Spleen (tissue), 7 donors: ENCODE measurements at regions not wholly inside any gene's neighbourhood (a gene's known extent, or its start where the extent isn't known, plus 50 kb on each side); places are given as distances from the start of the nearest gene placed in this dataset.

ENCODE experiments used
- CTCF ChIP-seq, 11 experiments: fragments of 200-600 bp in 7 of 11; fragments of 450-650 bp in 4 of 11; sonication (generic) in 4 of 11; IDR thresholded peaks in 8 of 11; conservative IDR thresholded peaks in 3 of 11; 1 replicate in 7 of 11; 2 replicates in 4 of 11; pipeline versions ENCODE4 v1.4.0 to v1.8.0; 2016 to 2021; ENCODE audit warnings: antibody characterized with exemption in 11 of 11, inconsistent platforms in 4 of 11, mild to moderate bottlenecking in 1 of 11
- POLR2A ChIP-seq, 3 donors: fragments of 450-650 bp; IDR thresholded peaks; one replicate each; pipeline ENCODE4 v1.5.1; 2017; ENCODE audit warnings: antibody characterized with exemption in 3 of 3, mild to moderate bottlenecking in 1 of 3
- POLR2AphosphoS5 ChIP-seq, 3 donors: sonication (generic); formaldehyde crosslinking; IDR thresholded peaks; one replicate each; pipeline ENCODE4 v1.5.1; 2017; ENCODE audit warnings: antibody characterized with exemption in 3 of 3
- donor health status: DM: no; HTN: no; CAD: no; lungs with moderate emphysema.
- donor health status: DM: no; HTN: no; CAD: no.
- donor health status: DM: no; HTN: no; CAD: no.

DNA sequence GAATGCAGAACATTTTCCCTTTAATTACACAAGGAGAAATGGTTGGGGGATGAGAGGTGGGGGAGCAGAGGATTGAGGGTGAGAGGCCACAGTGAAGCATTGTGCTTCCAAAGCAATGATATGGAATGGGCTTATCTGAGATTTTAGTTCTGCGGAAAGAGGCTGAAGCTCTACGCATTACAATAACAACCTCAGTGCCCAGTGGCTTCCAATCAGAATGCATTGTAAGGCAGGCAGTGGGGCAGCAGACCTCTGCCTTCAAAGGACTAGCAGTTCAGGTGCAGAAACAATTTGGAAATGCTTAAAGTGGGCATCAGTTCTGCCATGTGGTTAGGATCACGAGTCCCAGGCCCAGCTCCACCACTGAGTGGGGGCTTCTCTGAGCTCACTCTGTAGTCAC lies 251.0 kb upstream of the ZMIZ1 start:
- TF ChIP-seq CTCF (IDR thresholded peaks at IDR 0.05 in 8 of 11, conservative IDR thresholded peaks at IDR 0.05 in 3 of 11) (no peak), POLR2A (IDR thresholded peaks at IDR 0.05) (no peak), POLR2AphosphoS5 (IDR thresholded peaks at IDR 0.05) (no peak)
